Skeletal muscle satellite cell (primary cell): ENCODE measurements at regions not wholly inside any gene's neighbourhood (a gene's known extent, or its start where the extent isn't known, plus 50 kb on each side); places are given as distances from the start of the nearest gene placed in this dataset.
"Not testable (repeated sequence)": the region's sequence is repeated elsewhere in the genome, so short reads cannot be mapped to it uniquely, and the experiment has no call there.

Source experiments
- H3K27me3 ChIP-seq: 2 replicates; pipeline ENCODE4 v1.7.0; 2013; ENCODE audit warnings: low read length; ENCODE audit not compliant: control insufficient read depth, insufficient read depth
- H3K36me3 ChIP-seq: 2 replicates; pipeline ENCODE4 v1.7.0; 2013; ENCODE audit warnings: mild to moderate bottlenecking, control low read depth, low read length; ENCODE audit not compliant: insufficient read depth
- H3K4me1 ChIP-seq: 2 replicates; pipeline ENCODE4 v1.7.0; 2013; ENCODE audit warnings: low read length; ENCODE audit not compliant: control insufficient read depth, insufficient read depth
- H3K4me2 ChIP-seq: 2 replicates; pipeline ENCODE4 v1.7.0; 2013; ENCODE audit warnings: mild to moderate bottlenecking, low read length
- H3K4me3 ChIP-seq: 2 replicates; pipeline ENCODE4 v1.7.0; 2013; ENCODE audit warnings: low read length
- H3K9ac ChIP-seq: 2 replicates; pipeline ENCODE4 v1.7.0; 2013; ENCODE audit warnings: mild to moderate bottlenecking, low read depth, low read length, moderate library complexity
- H3K9me3 ChIP-seq: replicated peaks from 2 replicates; pipeline ENCODE4 v1.7.0; 2013; ENCODE audit warnings: mild to moderate bottlenecking, control low read depth, low read length

GRCh38 chr7:29638841-29639240 is 75.2 kb downstream of the PRR15 start:
- not testable (repeated sequence) for H3K27me3 ChIP-seq, H3K36me3 ChIP-seq, H3K9ac ChIP-seq, H3K4me1 ChIP-seq, H3K4me2 ChIP-seq, H3K4me3 ChIP-seq, H3K9me3 ChIP-seq

DNA sequence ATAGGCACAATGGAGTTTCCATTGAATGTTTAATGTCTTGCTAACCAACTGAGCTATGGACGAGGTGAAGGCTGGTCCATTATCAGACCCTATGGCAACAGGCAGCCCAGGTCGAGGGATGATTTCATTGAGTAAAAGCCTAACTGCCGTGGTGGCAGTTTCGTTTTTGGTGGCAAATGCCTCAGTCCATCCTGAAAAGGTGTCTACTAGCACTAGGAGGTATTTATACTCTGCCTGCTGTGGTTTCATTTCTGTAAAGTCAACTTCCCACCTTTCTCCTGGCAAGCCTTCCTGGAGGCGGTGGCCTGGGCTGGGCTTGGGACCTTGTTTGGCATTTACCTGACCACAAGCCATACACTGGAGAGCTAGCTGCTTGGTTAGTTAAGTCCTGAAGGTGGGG is 75.8 kb downstream of the PRR15 start:
- no peak overlapping the region for H3K4me3 ChIP-seq
- H3K36me3 ChIP-seq: no peaks in the 10 kb centered on the region
- no peaks in the 10 kb centered on the region for H3K9me3 ChIP-seq
- H3K4me2 ChIP-seq: no peak overlapping the region
- peaks cover 7% of the 10 kb centered on the region for H3K4me1 ChIP-seq
- H3K9ac ChIP-seq: no peak overlapping the region
- H3K27me3 ChIP-seq: no peaks in the 10 kb centered on the region

DNA sequence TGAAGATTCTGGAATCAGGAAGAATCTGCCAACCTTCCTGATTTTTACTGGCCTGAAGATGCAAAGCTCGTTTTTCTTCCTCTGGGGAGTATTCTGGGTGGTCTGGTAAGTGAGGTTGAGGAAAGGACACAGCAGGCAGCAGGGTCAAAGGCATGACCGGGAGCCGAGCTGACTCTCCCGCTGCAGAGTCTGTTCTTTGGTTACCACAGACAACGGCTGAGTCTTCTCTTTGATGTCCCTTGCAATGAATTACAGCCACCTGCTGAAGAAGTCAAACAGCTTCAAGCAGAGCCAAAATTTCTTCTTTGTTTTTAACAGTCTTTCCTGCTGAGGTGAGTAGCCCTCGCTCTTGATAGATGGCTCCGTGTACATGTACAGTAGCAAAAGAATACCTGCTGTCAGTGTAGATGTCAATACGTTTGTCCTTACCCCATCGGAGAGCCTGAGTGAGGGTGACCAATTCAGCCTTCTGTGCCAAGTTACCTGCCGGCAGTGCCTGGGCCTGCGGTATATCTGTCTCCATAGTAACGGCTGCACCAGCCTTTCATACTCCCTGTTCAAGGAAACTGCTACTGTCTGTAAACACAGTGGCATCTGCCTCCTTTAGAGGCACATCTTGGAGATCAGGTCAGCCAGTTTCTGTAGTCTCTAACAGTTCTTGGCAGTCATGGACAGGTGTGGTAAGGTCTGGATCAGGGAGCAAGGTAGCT is 76.4 kb downstream of the PRR15 start:
- H3K4me2 ChIP-seq: no peak overlapping the region
- no peak overlapping the region for H3K4me3 ChIP-seq
- no peaks in the 10 kb centered on the region for H3K9me3 ChIP-seq
- no peaks in the 10 kb centered on the region for H3K36me3 ChIP-seq
- H3K9ac ChIP-seq: no peak overlapping the region
- no peaks in the 10 kb centered on the region for H3K27me3 ChIP-seq
- peaks cover 7% of the 10 kb centered on the region for H3K4me1 ChIP-seq

DNA sequence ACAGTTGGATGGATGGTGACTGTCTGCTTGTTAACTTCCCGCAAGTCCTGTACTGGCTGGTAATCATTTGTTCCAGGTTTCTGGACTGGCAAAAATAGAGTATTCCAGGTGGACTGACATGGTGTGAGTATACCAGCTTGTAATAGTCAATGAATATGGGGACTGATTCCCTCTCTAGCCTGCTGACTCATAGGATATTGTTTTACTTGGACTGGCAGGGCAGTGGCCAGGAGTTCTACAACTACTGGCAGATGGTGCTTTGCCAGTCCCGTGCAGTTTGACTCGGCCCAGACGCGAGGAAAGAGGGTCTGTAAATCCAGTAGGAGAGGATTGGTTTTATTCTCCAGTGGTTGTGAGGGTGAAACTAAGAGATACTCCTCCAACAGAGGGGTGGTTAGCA is 78.0 kb downstream of the PRR15 start:
- Histone ChIP-seq H3K4me1 (peaks cover 7% of the 10 kb centered on the region), H3K9me3 (no peaks in the 10 kb centered on the region), H3K4me3 (no peak overlapping the region), H3K9ac (no peak overlapping the region), H3K36me3 (no peaks in the 10 kb centered on the region), H3K4me2 (peak overlapping the region; percentile 22), H3K27me3 (no peaks in the 10 kb centered on the region)

GRCh38 chr7:29642494-29643155 is 79.0 kb downstream of the PRR15 start:
- Histone ChIP-seq H3K4me3 (no peak overlapping the region), H3K36me3 (no peaks in the 10 kb centered on the region), H3K9ac (no peak overlapping the region), H3K9me3 (no peaks in the 10 kb centered on the region), H3K4me1 (peaks cover 7% of the 10 kb centered on the region), H3K27me3 (no peaks in the 10 kb centered on the region), H3K4me2 (no peak overlapping the region)

DNA sequence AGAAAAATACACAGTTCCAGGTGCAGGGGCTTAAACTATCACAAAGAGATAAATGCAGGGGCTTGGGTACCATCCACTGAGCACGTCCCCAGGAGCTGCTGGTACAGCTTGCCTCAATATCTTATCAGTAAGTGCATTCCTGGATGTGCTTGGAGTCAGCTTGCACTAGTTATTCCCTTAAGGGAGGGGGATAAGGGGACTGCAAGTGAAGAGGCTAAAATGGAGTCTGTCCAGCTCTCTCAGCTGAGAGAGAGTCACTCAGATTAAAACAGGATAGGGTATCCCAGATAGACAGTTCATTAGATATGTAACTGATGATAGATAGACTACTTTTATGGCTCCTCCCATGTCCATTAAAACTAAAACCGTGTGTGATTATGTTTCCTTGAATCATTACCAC is 82.5 kb downstream of the PRR15 start:
- not testable (repeated sequence) for H3K4me2 ChIP-seq, H3K4me3 ChIP-seq, H3K27me3 ChIP-seq, H3K36me3 ChIP-seq, H3K9me3 ChIP-seq, H3K9ac ChIP-seq, H3K4me1 ChIP-seq

- no peaks in the 10 kb centered on the region for H3K4me1 ChIP-seq
- H3K4me2 ChIP-seq: no peak overlapping the region
- H3K9ac ChIP-seq: no peak overlapping the region
- no peaks in the 10 kb centered on the region for H3K27me3 ChIP-seq
- H3K4me3 ChIP-seq: no peak overlapping the region
- no peaks in the 10 kb centered on the region for H3K36me3 ChIP-seq
- H3K9me3 ChIP-seq: no peaks in the 10 kb centered on the region
Measured at GRCh38 chr7:29647020-29647654, 83.5 kb downstream of the PRR15 start.

DNA sequence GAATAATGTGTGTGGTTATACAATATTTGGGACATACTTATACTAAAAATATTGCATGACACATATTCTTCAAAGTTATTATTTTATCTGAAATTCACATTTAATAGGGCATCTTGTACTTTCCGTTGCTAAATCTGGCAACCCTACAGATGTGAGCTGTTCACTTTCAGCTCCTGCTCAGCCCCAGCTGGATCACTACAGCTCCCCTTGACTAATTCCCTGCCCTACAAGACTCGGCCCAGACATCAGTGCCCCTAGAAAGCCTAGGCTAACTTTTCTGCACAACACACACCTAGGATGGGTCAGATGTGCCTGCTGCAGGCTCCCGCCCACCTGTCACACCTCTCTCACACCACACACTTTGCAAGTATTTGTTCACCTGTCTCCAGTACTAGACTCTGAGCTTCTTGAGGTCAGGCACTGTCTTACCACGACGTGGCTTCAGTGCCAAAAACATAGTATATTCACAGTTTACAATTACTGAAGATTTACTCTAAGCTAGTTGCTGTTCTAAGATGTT is 84.1 kb downstream of the PRR15 start:
- not testable (repeated sequence) for H3K9me3 ChIP-seq, H3K4me3 ChIP-seq, H3K4me1 ChIP-seq, H3K9ac ChIP-seq, H3K27me3 ChIP-seq, H3K36me3 ChIP-seq, H3K4me2 ChIP-seq

DNA sequence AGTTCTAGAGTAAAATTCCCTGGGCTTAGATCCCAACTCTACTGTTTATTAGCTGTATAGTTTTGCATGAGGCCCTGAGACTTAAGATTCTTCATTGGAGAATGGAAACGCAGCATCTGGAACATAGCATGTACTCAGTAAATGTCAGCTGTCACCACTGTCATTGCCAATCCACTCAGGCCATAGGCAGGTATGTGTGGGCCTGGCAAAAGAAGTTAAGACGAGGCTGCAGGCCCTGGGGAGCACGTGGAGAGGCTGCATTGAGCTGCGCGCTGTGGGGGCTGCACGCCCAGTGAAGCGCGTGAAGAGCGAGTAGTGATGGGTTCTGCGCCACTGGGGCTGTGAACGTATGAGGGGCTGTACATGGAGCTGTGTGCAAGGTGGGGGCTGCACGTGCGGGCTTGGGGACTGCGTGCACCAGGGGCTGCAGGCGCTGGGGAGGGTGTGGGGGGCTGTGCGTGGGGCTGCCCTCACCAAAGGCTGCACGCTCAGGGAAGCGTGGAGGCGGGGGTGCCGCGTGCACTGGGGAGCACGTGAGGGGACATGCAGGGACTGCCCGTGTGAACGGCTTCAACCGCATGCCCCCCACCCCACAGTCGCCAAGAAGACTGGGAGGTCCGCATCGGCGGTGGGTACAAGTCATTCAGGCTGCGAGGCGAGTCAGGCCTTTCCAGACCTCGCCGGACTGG is 85.5 kb downstream of the PRR15 start:
- no peaks in the 10 kb centered on the region for H3K4me1 ChIP-seq
- H3K4me2 ChIP-seq: no peak overlapping the region
- no peak overlapping the region for H3K9ac ChIP-seq
- H3K27me3 ChIP-seq: no peaks in the 10 kb centered on the region
- H3K36me3 ChIP-seq: no peaks in the 10 kb centered on the region
- no peak overlapping the region for H3K4me3 ChIP-seq
- H3K9me3 ChIP-seq: no peaks in the 10 kb centered on the region

- Histone ChIP-seq H3K4me3 (no peak overlapping the region), H3K9me3 (no peaks in the 10 kb centered on the region), H3K4me1 (no peaks in the 10 kb centered on the region), H3K4me2 (no peak overlapping the region), H3K9ac (no peak overlapping the region), H3K27me3 (no peaks in the 10 kb centered on the region), H3K36me3 (no peaks in the 10 kb centered on the region)
Measured at GRCh38 chr7:29649876-29650275, 86.2 kb downstream of the PRR15 start.

DNA sequence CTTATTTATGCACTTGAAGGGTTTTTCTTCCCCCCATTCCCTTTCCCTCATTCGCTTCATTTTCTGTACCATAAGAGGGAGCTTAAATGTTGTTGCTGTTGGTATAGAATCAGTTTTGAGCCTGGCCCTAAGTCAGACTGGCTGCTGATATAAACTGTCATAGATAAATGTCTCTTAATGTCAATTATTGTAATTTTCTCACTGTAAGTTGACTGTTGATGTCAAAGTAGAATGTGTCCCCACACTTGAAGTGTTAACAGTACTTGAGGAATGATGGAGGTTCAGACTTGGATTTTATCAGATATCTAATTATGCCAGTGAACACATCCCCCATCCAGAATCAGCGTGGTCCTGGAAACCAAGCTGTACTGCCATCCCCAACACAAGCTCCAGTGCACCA is 87.8 kb downstream of the PRR15 start:
- H3K27me3 ChIP-seq: no peaks in the 10 kb centered on the region
- no peaks in the 10 kb centered on the region for H3K4me1 ChIP-seq
- no peak overlapping the region for H3K4me3 ChIP-seq
- no peak overlapping the region for H3K4me2 ChIP-seq
- no peaks in the 10 kb centered on the region for H3K36me3 ChIP-seq
- H3K9ac ChIP-seq: no peak overlapping the region
- H3K9me3 ChIP-seq: no peaks in the 10 kb centered on the region
